ENCODE measurements at regions not wholly inside any gene's neighbourhood (a gene's known extent, or its start where the extent isn't known, plus 50 kb on each side); places are given as distances from the start of the nearest gene placed in this dataset.

- TF ChIP-seq TAF1 (IDR thresholded peaks at IDR 0.05; ENCODE audit: borderline replicate concordance, insufficient read depth, low read length) (no peak), SIN3A (IDR thresholded peaks at IDR 0.05; ENCODE audit: borderline replicate concordance, insufficient read depth, low read length) (no peak)
Observed at GRCh38 chr13:85512421-85512820, 286.8 kb downstream of the SLITRK6 start.

GRCh38 chr13:85509512-85509911, 289.7 kb downstream of the SLITRK6 start:
- TF ChIP-seq SIN3A (IDR thresholded peaks at IDR 0.05; ENCODE audit: borderline replicate concordance, insufficient read depth, low read length) (no peak), FOXP2 (optimal IDR thresholded peaks at IDR 0.05; ENCODE audit: borderline replicate concordance, extremely low read depth, extremely low read length, insufficient read depth) (no peak), TAF1 (IDR thresholded peaks at IDR 0.05; ENCODE audit: borderline replicate concordance, insufficient read depth, low read length) (no peak)

GRCh38 chr13:85508683-85509329, 290.4 kb downstream of the SLITRK6 start:
- TF ChIP-seq TAF1 (IDR thresholded peaks at IDR 0.05; ENCODE audit: borderline replicate concordance, insufficient read depth, low read length) (no peak), REST (IDR thresholded peaks at IDR 0.05; ENCODE audit: insufficient read depth in 1 of 2, low read depth in 2 of 2, low read length in 2 of 2) (no peak), FOXP2 (optimal IDR thresholded peaks at IDR 0.05; ENCODE audit: borderline replicate concordance, extremely low read depth, extremely low read length, insufficient read depth) (no peak), SIN3A (IDR thresholded peaks at IDR 0.05; ENCODE audit: borderline replicate concordance, insufficient read depth, low read length) (no peak), POLR2AphosphoS5 (IDR thresholded peaks at IDR 0.05; ENCODE audit: low read depth, low read length) (no peak)

GRCh38 chr13:85503797-85504196, 295.4 kb downstream of the SLITRK6 start:
- TF ChIP-seq FOXP2 (optimal IDR thresholded peaks at IDR 0.05; ENCODE audit: borderline replicate concordance, extremely low read depth, extremely low read length, insufficient read depth) = no peak
- no peak for TF ChIP-seq SIN3A (IDR thresholded peaks at IDR 0.05; ENCODE audit: borderline replicate concordance, insufficient read depth, low read length)
- TF ChIP-seq POLR2AphosphoS5 (IDR thresholded peaks at IDR 0.05; ENCODE audit: low read depth, low read length) = no peak
- TF ChIP-seq TAF1 (IDR thresholded peaks at IDR 0.05; ENCODE audit: borderline replicate concordance, insufficient read depth, low read length) = no peak
- TF ChIP-seq REST (IDR thresholded peaks at IDR 0.05; ENCODE audit: insufficient read depth in 1 of 2, low read depth in 2 of 2, low read length in 2 of 2) = no peak

GRCh38 chr13:85501616-85502015, 297.6 kb downstream of the SLITRK6 start:
- TF ChIP-seq TAF1 (IDR thresholded peaks at IDR 0.05; ENCODE audit: borderline replicate concordance, insufficient read depth, low read length) = no peak
- TF ChIP-seq FOXP2 (optimal IDR thresholded peaks at IDR 0.05; ENCODE audit: borderline replicate concordance, extremely low read depth, extremely low read length, insufficient read depth) = no peak
- no peak for TF ChIP-seq REST (IDR thresholded peaks at IDR 0.05; ENCODE audit: insufficient read depth in 1 of 2, low read depth in 2 of 2, low read length in 2 of 2)
- TF ChIP-seq SIN3A (IDR thresholded peaks at IDR 0.05; ENCODE audit: borderline replicate concordance, insufficient read depth, low read length) = no peak
- TF ChIP-seq POLR2AphosphoS5 (IDR thresholded peaks at IDR 0.05; ENCODE audit: low read depth, low read length) = no peak

- no peak for TF ChIP-seq TAF1 (IDR thresholded peaks at IDR 0.05; ENCODE audit: borderline replicate concordance, insufficient read depth, low read length)
- TF ChIP-seq REST (IDR thresholded peaks at IDR 0.05; ENCODE audit: insufficient read depth in 1 of 2, low read depth in 2 of 2, low read length in 2 of 2) = no peak
- no peak for TF ChIP-seq POLR2AphosphoS5 (IDR thresholded peaks at IDR 0.05; ENCODE audit: low read depth, low read length)
- no peak for TF ChIP-seq FOXP2 (optimal IDR thresholded peaks at IDR 0.05; ENCODE audit: borderline replicate concordance, extremely low read depth, extremely low read length, insufficient read depth)
- TF ChIP-seq SIN3A (IDR thresholded peaks at IDR 0.05; ENCODE audit: borderline replicate concordance, insufficient read depth, low read length) = no peak
Observed at GRCh38 chr13:85500696-85501256, 298.4 kb downstream of the SLITRK6 start.
